CD8-positive, alpha-beta memory T cell (primary cell): ENCODE measurements at regions not wholly inside any gene's neighbourhood (a gene's known extent, or its start where the extent isn't known, plus 50 kb on each side); places are given as distances from the start of the nearest gene placed in this dataset.

Source experiments
- CTCF ChIA-PET: fragments of 350-600 bp; sonication (Branson Sonifier 250); formaldehyde crosslinking; loops from one replicate; lab custom pipeline; 2021; ENCODE audit warnings: antibody characterized with exemption; lab: Charles Lee
- POLR2A ChIA-PET: fragments of 350-600 bp; sonication (Branson Sonifier 250); formaldehyde crosslinking; loops from one replicate; lab custom pipeline; 2021; ENCODE audit warnings: antibody characterized with exemption; lab: Charles Lee
- DNase-seq, 5 donors: peaks; one replicate each; pipeline versions ENCODE4 v3.0.0 to v3.0.0-alpha.2; 2020 to 2022; ENCODE audit warnings: mixed read lengths in 1 of 5
- H3K27ac ChIP-seq: one replicate; pipeline ENCODE4 v1.7.0; 2013; ENCODE audit warnings: low read depth, mild to moderate bottlenecking, low read length, moderate library complexity
- H3K27me3 ChIP-seq: 2 replicates; pipeline ENCODE4 v1.7.0; 2013; ENCODE audit warnings: low read length, mild to moderate bottlenecking; ENCODE audit not compliant: insufficient read depth, poor library complexity, severe bottlenecking
- H3K36me3 ChIP-seq: 2 replicates; pipeline ENCODE4 v1.7.0; 2013; ENCODE audit warnings: mild to moderate bottlenecking, low read length, moderate library complexity; ENCODE audit not compliant: insufficient read depth
- H3K4me1 ChIP-seq: 2 replicates; pipeline ENCODE4 v1.7.0; 2013; ENCODE audit warnings: mild to moderate bottlenecking, low read length, moderate library complexity; ENCODE audit not compliant: insufficient read depth
- H3K4me3 ChIP-seq: 2 replicates; pipeline ENCODE4 v1.7.0; 2013; ENCODE audit warnings: mild to moderate bottlenecking, low read length
- H3K9me3 ChIP-seq: 2 replicates; pipeline ENCODE4 v1.7.0; 2013; ENCODE audit warnings: mild to moderate bottlenecking, low read length
- H3K27ac Mint-ChIP-seq, 8 donors: one replicate each; pipeline ENCODE4 v1.8.0; 2020 to 2021; ENCODE audit warnings: mixed read lengths in 8 of 8, mild to moderate bottlenecking in 6 of 8, inconsistent platforms in 3 of 8, moderate library complexity in 3 of 8
- H3K27me3 Mint-ChIP-seq, 2 donors: one replicate each; pipeline ENCODE4 v1.8.0; 2020 to 2021; ENCODE audit warnings: mixed read lengths in 2 of 2, mild to moderate bottlenecking in 1 of 2, moderate library complexity in 1 of 2
- H3K36me3 Mint-ChIP-seq, 3 donors: one replicate each; pipeline ENCODE4 v1.8.0; 2020 to 2021; ENCODE audit warnings: mixed read lengths in 3 of 3, inconsistent platforms in 1 of 3, mild to moderate bottlenecking in 1 of 3
- H3K4me1 Mint-ChIP-seq, 3 donors: one replicate each; pipeline ENCODE4 v1.8.0; 2020 to 2021; ENCODE audit warnings: mixed read lengths in 3 of 3, inconsistent platforms in 1 of 3, mild to moderate bottlenecking in 1 of 3
- H3K4me3 Mint-ChIP-seq, 7 donors: one replicate each; pipeline ENCODE4 v1.8.0; 2020 to 2021; ENCODE audit warnings: mixed read lengths in 7 of 7, mild to moderate bottlenecking in 6 of 7, moderate library complexity in 4 of 7, inconsistent platforms in 2 of 7
- H3K9me3 Mint-ChIP-seq, 5 donors: one replicate each; pipeline ENCODE4 v1.8.0; 2020 to 2022; ENCODE audit warnings: mixed read lengths in 5 of 5, mild to moderate bottlenecking in 3 of 5, moderate library complexity in 2 of 5, inconsistent platforms in 1 of 5

DNA sequence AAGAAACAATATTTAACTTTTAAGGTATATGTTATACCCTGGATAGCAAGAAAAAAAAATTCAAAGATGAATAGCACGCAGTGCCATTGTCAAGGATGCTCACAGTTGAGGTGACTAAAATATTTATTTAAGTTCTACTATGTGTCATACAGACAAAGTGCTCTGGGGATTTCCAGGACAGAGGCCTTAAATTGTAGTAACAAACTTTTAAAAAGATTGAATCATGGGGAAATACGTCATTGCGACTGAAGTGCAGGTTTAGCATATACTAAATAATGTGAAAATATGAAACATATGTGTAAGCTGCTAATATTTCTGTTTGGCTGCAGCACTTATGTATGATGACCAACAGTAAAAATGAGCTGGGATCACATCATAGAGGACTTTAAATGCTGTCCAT is 748.0 kb upstream of the PCDH7 start:
- H3K4me1 Mint-ChIP-seq, result no peaks in the 10 kb centered on the region
- peaks cover 0 to 38% (median 8%) of the 10 kb centered on the region in 5 donors for H3K9me3 Mint-ChIP-seq
- ChIA-PET CTCF (no interaction called here), POLR2A (no interaction called here)
- no peaks in the 10 kb centered on the region for H3K27me3 Mint-ChIP-seq
- Histone ChIP-seq H3K27ac (no peak overlapping the region), H3K27me3 (no peaks in the 10 kb centered on the region), H3K4me3 (no peak overlapping the region), H3K36me3 (no peaks in the 10 kb centered on the region), H3K9me3 (no peaks in the 10 kb centered on the region), H3K4me1 (no peaks in the 10 kb centered on the region)
- H3K36me3 Mint-ChIP-seq, result no peaks in the 10 kb centered on the region
- DNase-seq, result no peak
- no peak overlapping the region for H3K4me3 Mint-ChIP-seq
- H3K27ac Mint-ChIP-seq, result no peak overlapping the region

DNA sequence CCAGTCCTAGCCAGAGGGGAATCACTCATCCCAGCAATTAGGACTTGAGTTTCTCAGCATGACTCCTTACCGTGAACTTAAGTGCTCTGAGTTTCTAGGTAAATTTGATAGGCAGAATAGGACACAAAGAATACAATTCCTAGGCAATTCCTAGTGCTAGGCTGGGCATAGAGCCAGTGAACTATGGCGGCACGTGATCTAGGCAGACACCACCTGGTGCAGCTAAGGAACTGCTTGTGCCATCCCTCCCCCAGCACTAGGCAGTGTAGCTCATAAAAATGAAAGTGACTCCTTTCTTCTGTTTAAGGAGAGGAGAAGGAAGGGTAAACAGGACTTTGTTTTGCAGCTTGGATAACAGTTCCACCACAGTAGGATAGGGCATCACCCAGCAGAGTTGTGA is 736.3 kb upstream of the PCDH7 start:
- no peak for DNase-seq
- no peaks in the 10 kb centered on the region for H3K9me3 ChIP-seq
- ChIA-PET POLR2A (no interaction called here), CTCF (no interaction called here)
- Mint-ChIP-seq H3K4me3 (no peak overlapping the region), H3K27me3 (no peaks in the 10 kb centered on the region), H3K9me3 (peaks cover 0 to 12% (median 7%) of the 10 kb centered on the region in 5 donors), H3K36me3 (no peaks in the 10 kb centered on the region), H3K27ac (no peak overlapping the region), H3K4me1 (no peaks in the 10 kb centered on the region)
- no peaks in the 10 kb centered on the region for H3K4me1 ChIP-seq
- no peaks in the 10 kb centered on the region for H3K27me3 ChIP-seq
- H3K4me3 ChIP-seq, result no peak overlapping the region
- no peak overlapping the region for H3K27ac ChIP-seq
- H3K36me3 ChIP-seq, result no peaks in the 10 kb centered on the region

DNA sequence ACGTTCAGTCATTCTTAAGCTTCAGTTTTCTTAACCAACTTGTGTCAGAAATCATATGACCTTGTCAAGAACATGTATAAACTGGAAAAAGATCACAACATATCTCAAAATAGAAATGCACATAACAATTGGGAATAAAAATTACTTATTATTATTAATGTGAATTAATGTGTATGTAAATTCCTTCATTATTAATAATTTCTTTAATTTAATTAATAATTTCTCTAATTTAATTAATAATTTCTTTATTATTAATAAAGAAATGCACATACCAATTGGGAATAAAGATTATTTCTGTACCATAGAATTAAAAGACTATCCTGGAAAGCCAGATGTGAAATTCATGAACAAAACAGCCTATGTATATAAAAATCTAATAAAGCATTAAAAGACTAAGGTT is 718.5 kb upstream of the PCDH7 start:
- ChIA-PET CTCF (no interaction called here), POLR2A (no interaction called here)
- no peaks in the 10 kb centered on the region for H3K36me3 Mint-ChIP-seq
- no peaks in the 10 kb centered on the region for H3K36me3 ChIP-seq
- no peak overlapping the region for H3K4me3 ChIP-seq
- H3K4me3 Mint-ChIP-seq, result no peak overlapping the region
- no peak overlapping the region for H3K27ac ChIP-seq
- no peaks in the 10 kb centered on the region for H3K4me1 Mint-ChIP-seq
- H3K9me3 Mint-ChIP-seq, result peaks cover 2 to 26% (median 15%) of the 10 kb centered on the region in 5 donors
- no peaks in the 10 kb centered on the region for H3K9me3 ChIP-seq
- H3K27me3 Mint-ChIP-seq, result no peaks in the 10 kb centered on the region
- DNase-seq, result no peak
- H3K4me1 ChIP-seq, result no peaks in the 10 kb centered on the region
- H3K27ac Mint-ChIP-seq, result no peak overlapping the region
- H3K27me3 ChIP-seq, result no peaks in the 10 kb centered on the region

DNA sequence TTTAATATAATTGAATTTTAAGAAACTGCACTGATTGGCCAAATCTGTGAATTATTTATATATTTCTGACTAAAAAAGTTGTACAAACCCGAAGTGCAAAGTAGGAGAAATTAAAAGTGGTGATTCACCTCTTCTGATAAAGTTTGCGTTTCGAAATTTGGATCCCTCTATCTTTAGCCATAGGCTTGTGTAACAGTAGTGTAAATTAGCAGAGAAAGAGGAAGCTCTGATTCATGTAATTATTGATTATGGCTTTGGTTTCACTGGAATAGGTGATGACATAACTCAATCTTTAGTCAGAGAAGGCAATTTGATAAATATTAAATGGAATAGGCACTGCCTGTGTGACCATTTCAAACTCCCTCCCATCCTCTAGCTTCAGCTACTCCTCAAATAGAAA is 717.8 kb upstream of the PCDH7 start:
- Mint-ChIP-seq H3K27ac (no peak overlapping the region), H3K36me3 (no peaks in the 10 kb centered on the region), H3K27me3 (no peaks in the 10 kb centered on the region), H3K4me1 (no peaks in the 10 kb centered on the region), H3K9me3 (peaks cover 2 to 31% (median 9%) of the 10 kb centered on the region in 5 donors), H3K4me3 (no peak overlapping the region)
- Histone ChIP-seq H3K36me3 (no peaks in the 10 kb centered on the region), H3K9me3 (no peaks in the 10 kb centered on the region), H3K4me3 (no peak overlapping the region), H3K27ac (no peak overlapping the region), H3K4me1 (no peaks in the 10 kb centered on the region), H3K27me3 (no peaks in the 10 kb centered on the region)
- ChIA-PET POLR2A (no interaction called here), CTCF (no interaction called here)
- no peak for DNase-seq

DNA sequence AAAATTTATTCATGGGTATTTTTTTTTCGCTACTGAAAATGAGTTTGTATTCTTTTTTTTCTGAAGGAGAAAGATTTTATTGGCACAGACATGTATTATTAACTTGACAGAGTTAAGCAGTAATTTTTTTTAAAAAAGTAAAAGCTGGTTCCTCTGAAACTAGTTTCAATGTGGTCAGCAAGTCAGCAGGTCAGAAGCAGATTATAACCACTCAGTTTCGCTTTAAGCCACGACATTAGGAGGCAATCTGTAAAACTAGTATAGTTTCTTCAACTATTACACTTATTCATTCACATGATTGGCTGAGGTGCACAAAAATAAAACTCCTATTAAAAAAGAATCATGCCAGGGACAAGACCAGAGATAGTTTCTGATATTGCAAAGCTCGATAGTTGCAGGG is 714.2 kb upstream of the PCDH7 start:
- Mint-ChIP-seq H3K9me3 (peaks cover 4 to 42% (median 15%) of the 10 kb centered on the region in 5 donors), H3K27ac (no peak overlapping the region), H3K36me3 (no peaks in the 10 kb centered on the region), H3K4me3 (no peak overlapping the region), H3K4me1 (no peaks in the 10 kb centered on the region), H3K27me3 (no peaks in the 10 kb centered on the region)
- ChIA-PET POLR2A (no interaction called here), CTCF (no interaction called here)
- DNase-seq, result no peak
- H3K27me3 ChIP-seq, result no peaks in the 10 kb centered on the region
- no peaks in the 10 kb centered on the region for H3K36me3 ChIP-seq
- H3K4me3 ChIP-seq, result no peak overlapping the region
- no peak overlapping the region for H3K27ac ChIP-seq
- no peaks in the 10 kb centered on the region for H3K9me3 ChIP-seq
- H3K4me1 ChIP-seq, result no peaks in the 10 kb centered on the region

DNA sequence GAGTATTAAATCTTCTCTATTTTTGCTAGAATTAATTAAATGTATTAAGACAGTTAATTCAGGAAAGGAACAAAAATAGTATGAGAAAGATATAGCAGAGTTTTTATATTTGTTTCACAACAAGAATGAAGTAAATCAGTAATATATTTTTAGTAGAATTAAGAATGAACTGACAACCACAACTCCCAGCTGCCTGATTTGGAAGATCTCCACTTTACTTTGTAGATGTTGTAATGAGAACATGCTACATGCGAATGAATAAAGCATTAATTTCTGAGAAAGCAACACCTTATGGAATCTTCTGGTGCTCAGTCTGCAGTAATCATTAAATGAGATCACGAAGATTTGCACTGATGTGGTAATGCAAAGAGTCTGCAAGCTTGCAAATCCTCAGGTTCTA is 695.6 kb upstream of the PCDH7 start:
- no peaks in the 10 kb centered on the region for H3K4me1 Mint-ChIP-seq
- no peaks in the 10 kb centered on the region for H3K36me3 Mint-ChIP-seq
- no peaks in the 10 kb centered on the region for H3K36me3 ChIP-seq
- H3K9me3 Mint-ChIP-seq, result peaks cover 2 to 24% (median 12%) of the 10 kb centered on the region in 5 donors
- no peaks in the 10 kb centered on the region for H3K4me1 ChIP-seq
- H3K27me3 ChIP-seq, result no peaks in the 10 kb centered on the region
- no peaks in the 10 kb centered on the region for H3K27me3 Mint-ChIP-seq
- no peak overlapping the region for H3K27ac ChIP-seq
- H3K4me3 ChIP-seq, result no peak overlapping the region
- H3K27ac Mint-ChIP-seq, result no peak overlapping the region
- CTCF ChIA-PET, result no interaction called here
- H3K9me3 ChIP-seq, result no peaks in the 10 kb centered on the region
- no peak overlapping the region for H3K4me3 Mint-ChIP-seq
- DNase-seq, result no peak
- POLR2A ChIA-PET, result no interaction called here

DNA sequence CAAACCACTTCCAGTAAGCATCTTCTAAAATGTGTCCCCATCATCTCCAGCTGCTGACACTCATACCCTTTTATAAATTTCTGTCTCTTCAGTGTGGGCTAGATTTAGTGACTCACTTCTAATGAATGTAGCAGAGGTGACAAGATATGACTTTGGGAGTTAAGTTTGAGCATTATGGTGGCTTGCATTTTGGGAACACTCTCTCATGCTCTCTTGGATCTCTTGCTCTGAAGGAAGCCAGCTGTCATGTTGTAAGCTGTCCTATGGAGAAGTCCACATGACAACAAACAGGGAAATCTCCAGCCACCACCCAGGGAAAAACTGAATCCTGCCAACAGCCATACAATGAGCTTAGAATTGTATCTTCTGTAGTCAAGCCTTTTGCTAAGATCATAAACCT is 691.3 kb upstream of the PCDH7 start:
- H3K27me3 ChIP-seq, result no peaks in the 10 kb centered on the region
- H3K4me3 Mint-ChIP-seq, result no peak overlapping the region
- no peaks in the 10 kb centered on the region for H3K4me1 ChIP-seq
- H3K36me3 Mint-ChIP-seq, result no peaks in the 10 kb centered on the region
- H3K27me3 Mint-ChIP-seq, result no peaks in the 10 kb centered on the region
- ChIA-PET POLR2A (no interaction called here), CTCF (no interaction called here)
- no peak overlapping the region for H3K27ac Mint-ChIP-seq
- no peaks in the 10 kb centered on the region for H3K4me1 Mint-ChIP-seq
- DNase-seq, result no peak
- H3K9me3 Mint-ChIP-seq, result peaks cover 4 to 29% (median 7%) of the 10 kb centered on the region in 5 donors
- no peak overlapping the region for H3K27ac ChIP-seq
- no peaks in the 10 kb centered on the region for H3K36me3 ChIP-seq
- no peak overlapping the region for H3K4me3 ChIP-seq
- H3K9me3 ChIP-seq, result no peaks in the 10 kb centered on the region

DNA sequence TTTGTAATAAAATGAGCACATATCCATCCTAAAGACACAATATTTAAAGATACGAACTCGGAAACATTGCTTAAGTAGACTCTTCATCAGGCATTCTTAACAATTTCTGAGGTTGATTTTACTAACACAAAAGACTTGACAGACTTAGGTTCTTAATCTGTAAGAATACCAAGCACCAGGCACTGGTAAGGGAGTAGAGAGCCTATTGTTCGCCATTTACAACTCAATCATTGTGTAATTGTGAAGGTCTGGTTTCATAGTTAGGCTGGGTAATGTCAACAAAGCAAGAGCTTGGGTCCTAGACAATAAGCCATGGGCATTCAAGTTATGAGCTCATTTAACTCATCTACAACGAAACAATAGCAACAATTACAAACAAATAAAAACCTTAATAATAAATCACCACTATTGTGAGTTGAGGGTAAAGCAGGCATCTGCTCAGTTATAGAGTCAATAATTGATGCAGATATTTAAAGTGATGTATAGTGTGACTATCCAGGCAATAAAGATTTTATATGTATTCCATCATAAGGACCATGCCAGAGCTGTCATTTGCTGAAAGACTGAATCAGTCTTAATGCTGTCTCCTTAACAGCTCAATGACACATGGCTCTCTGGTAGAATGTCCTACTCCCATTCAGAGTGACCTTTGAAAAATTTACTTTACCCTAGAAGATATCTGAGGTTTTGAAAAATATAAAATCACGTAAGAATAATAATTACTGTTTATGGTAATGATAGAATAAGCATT is 664.0 kb upstream of the PCDH7 start:
- no peak overlapping the region for H3K4me3 Mint-ChIP-seq
- peaks cover 8 to 29% (median 11%) of the 10 kb centered on the region in 5 donors for H3K9me3 Mint-ChIP-seq
- no peaks in the 10 kb centered on the region for H3K9me3 ChIP-seq
- no peak overlapping the region for H3K27ac Mint-ChIP-seq
- H3K27me3 Mint-ChIP-seq, result peaks cover 0 to 2% of the 10 kb centered on the region in 2 donors
- no peaks in the 10 kb centered on the region for H3K4me1 Mint-ChIP-seq
- no peak for DNase-seq
- ChIA-PET POLR2A (no interaction called here), CTCF (no interaction called here)
- no peak overlapping the region for H3K27ac ChIP-seq
- no peak overlapping the region for H3K4me3 ChIP-seq
- no peaks in the 10 kb centered on the region for H3K36me3 Mint-ChIP-seq
- no peaks in the 10 kb centered on the region for H3K4me1 ChIP-seq
- H3K27me3 ChIP-seq, result no peaks in the 10 kb centered on the region
- no peaks in the 10 kb centered on the region for H3K36me3 ChIP-seq
